K562 (cell line): ENCODE measurements at regions not wholly inside any gene's neighbourhood (a gene's known extent, or its start where the extent isn't known, plus 50 kb on each side); places are given as distances from the start of the nearest gene placed in this dataset. TPM values are rescaled to one million over a fixed set of nuclear protein-coding genes. Genes with fewer than 3 reads are reported as not detected.
A peak's percentile ranks its signal among the peaks of the same experiment; 100 is the strongest.

Source experiments
- ATAC-seq: fragments of 200-7000 bp; cut with Tn5 transposase; 3 replicates; pipeline ENCODE4 v1.9.1; 2020; ENCODE audit warnings: moderate library complexity
- BruUV-seq: library from RNA; stranded (reverse); fragments of 400-500 nt; replicated peaks from 2 replicates; lab custom pipeline; 2021; lab: Mats Ljungman, UMichigan
- CTCF ChIA-PET: fragments of 300-600 bp; formaldehyde crosslinking; extraction: SDS; loops from one replicate; lab custom pipeline; 2021; ENCODE audit warnings: low intra/inter-chr PET ratio; lab: Yijun Ruan, JAX
- POLR2A ChIA-PET: fragments of 300-600, 350-650 bp; sonication (Branson Sonifier 250); formaldehyde crosslinking; extraction: SDS; loops from one replicate; lab custom pipeline; 2021; ENCODE audit warnings: antibody characterized with exemption, inconsistent platforms; lab: Yijun Ruan, JAX
- DNase-seq, 4 experiments: peaks; one replicate each; pipeline versions ENCODE4 v3.0.0 to v3.0.0-alpha.2; 2011 to 2018; ENCODE audit warnings: low spot score in 3 of 4, mixed read lengths in 3 of 4; ENCODE audit errors: extremely low read depth in 1 of 4
- FAIRE-seq: peaks from 2 replicates; lab custom pipeline; 2011; peaks lifted over from hg19 to GRCh38; lab: Jason Lieb, UNC
- H2AFZ ChIP-seq: 2 replicates; pipeline ENCODE4 v1.6.0; 2011; ENCODE audit warnings: low read depth, low read length, control low read depth, inconsistent platforms
- H3K27ac ChIP-seq: fragments of 200-600 bp; 3 replicates; pipeline ENCODE4 v1.8.0; 2011; ENCODE audit warnings: low read depth, mild to moderate bottlenecking, control low read depth, inconsistent platforms, low read length, moderate library complexity, mixed read lengths; ENCODE audit errors: extremely low read depth
- H3K27me3 ChIP-seq, 2 experiments: fragments of 300-600 bp in 1 of 2; 2 replicates in 1 of 2; 3 replicates in 1 of 2; pipeline versions ENCODE4 v1.6.0 to v1.8.0; 2011; ENCODE audit warnings: inconsistent platforms in 2 of 2, low read length in 2 of 2, mild to moderate bottlenecking in 1 of 2, mixed read lengths in 1 of 2, moderate library complexity in 1 of 2; ENCODE audit not compliant: control insufficient read depth in 2 of 2, insufficient read depth in 2 of 2
- H3K36me3 ChIP-seq: fragments of 300-600 bp; 3 replicates; pipeline ENCODE4 v1.8.0; 2011; ENCODE audit warnings: mild to moderate bottlenecking, low read length, inconsistent platforms; ENCODE audit not compliant: control insufficient read depth, insufficient read depth
- H3K4me1 ChIP-seq, 2 experiments: fragments of 200-600 bp in 1 of 2; replicated peaks in 1 of 2; 2 replicates in 1 of 2; 3 replicates in 1 of 2; pipeline versions ENCODE4 v1.5.1 to v1.8.0; 2011; ENCODE audit warnings: inconsistent platforms in 2 of 2, low read length in 2 of 2, mild to moderate bottlenecking in 1 of 2, mixed read lengths in 1 of 2, moderate library complexity in 1 of 2; ENCODE audit not compliant: control insufficient read depth in 2 of 2, insufficient read depth in 2 of 2
- H3K4me2 ChIP-seq: 2 replicates; pipeline ENCODE4 v1.6.1; 2011; ENCODE audit warnings: low read length, control low read depth, inconsistent platforms, mixed read lengths; ENCODE audit not compliant: insufficient read depth
- H3K4me3 ChIP-seq: fragments of 200-600 bp; sonication (generic), shearing (Covaris generic); 2 replicates; pipeline ENCODE4 v1.5.1; 2016; ENCODE audit warnings: control low read depth, inconsistent platforms
- H3K79me2 ChIP-seq: fragments of 200-600 bp; 3 replicates; pipeline ENCODE4 v1.8.0; 2011; ENCODE audit warnings: low read length, inconsistent platforms; ENCODE audit not compliant: control insufficient read depth, insufficient read depth
- H3K9ac ChIP-seq, 2 experiments: 2 replicates each; pipeline versions ENCODE4 v1.6.0 to v1.6.1; 2011; ENCODE audit warnings: low read depth in 2 of 2, low read length in 2 of 2, control low read depth in 1 of 2, inconsistent platforms in 1 of 2, mild to moderate bottlenecking in 1 of 2, mixed read lengths in 1 of 2; ENCODE audit not compliant: insufficient read depth in 1 of 2
- H3K9me1 ChIP-seq: one replicate; pipeline ENCODE4 v1.6.0; 2011; ENCODE audit warnings: inconsistent platforms, mild to moderate bottlenecking, low read length, moderate library complexity; ENCODE audit not compliant: control insufficient read depth, insufficient read depth
- H3K9me3 ChIP-seq: replicated peaks from 2 replicates; pipeline ENCODE4 v1.5.1; 2011; ENCODE audit warnings: low read depth, low read length, inconsistent platforms; ENCODE audit not compliant: control insufficient read depth, insufficient read depth
- H4K20me1 ChIP-seq: replicated peaks from 2 replicates; pipeline ENCODE4 v1.6.1; 2011; ENCODE audit warnings: low read length, inconsistent platforms, mixed read lengths; ENCODE audit not compliant: control insufficient read depth, insufficient read depth
- CBX3 ChIP-seq, 2 experiments: IDR thresholded peaks; 1 replicate in 1 of 2; 2 replicates in 1 of 2; pipeline ENCODE4 v1.6.1; 2012; ENCODE audit warnings: inconsistent platforms in 2 of 2, low read length in 2 of 2, borderline replicate concordance in 1 of 2, control low read depth in 1 of 2
- CBX5 ChIP-seq: IDR thresholded peaks from 2 replicates; pipeline ENCODE4 v1.6.1; 2014; ENCODE audit warnings: low read depth, borderline replicate concordance
- TAL1 ChIP-seq: fragments of 450-650 bp; IDR thresholded peaks from 2 replicates; pipeline ENCODE4 v1.6.1; 2016; ENCODE audit warnings: mild to moderate bottlenecking
- TRIM28 ChIP-seq: fragments of 450-650 bp; IDR thresholded peaks from 2 replicates; pipeline ENCODE4 v1.6.1; 2017
- WGBS: fragments of 100-300 bp; shearing (Covaris generic); methylation state at CpG from one replicate; pipeline ENCODE4 v1.1.6; 2016; ENCODE audit warnings: low coverage, mixed read lengths; ENCODE audit not compliant: insufficient coverage; ENCODE audit errors: missing lambda C conversion rate; 5-methylcytosine and 5-hydroxymethylcytosine counted together
- in situ Hi-C: fragments of 300-500 bp; cut with MboI; formaldehyde crosslinking; loops from 4 replicates; pipeline ENCODE4 v1.15.0; 2018; ENCODE audit warnings: inconsistent platforms, mixed read lengths
- intact Hi-C: fragments of 100-400 bp; cut with micrococcal nuclease; formaldehyde crosslinking; loops from 2 replicates; pipeline ENCODE4 v1.14.2; 2022
- microRNA counts: library from miRNA; unstranded; fragments of <30 nt; microRNA quantifications from one replicate; lab custom pipeline; 2016
- microRNA-seq: library from miRNA; unstranded; fragments of <30 nt; microRNA quantifications from one replicate; pipeline ENCODE4, GENCODE V29; 2018; ENCODE audit warnings: borderline microRNAs expressed
- small RNA-seq: library from RNA; depleted of rRNA; stranded (forward); fragments of <200 nt; gene quantifications from one replicate; pipeline ENCODE3, GENCODE V24; 2014

DNA sequence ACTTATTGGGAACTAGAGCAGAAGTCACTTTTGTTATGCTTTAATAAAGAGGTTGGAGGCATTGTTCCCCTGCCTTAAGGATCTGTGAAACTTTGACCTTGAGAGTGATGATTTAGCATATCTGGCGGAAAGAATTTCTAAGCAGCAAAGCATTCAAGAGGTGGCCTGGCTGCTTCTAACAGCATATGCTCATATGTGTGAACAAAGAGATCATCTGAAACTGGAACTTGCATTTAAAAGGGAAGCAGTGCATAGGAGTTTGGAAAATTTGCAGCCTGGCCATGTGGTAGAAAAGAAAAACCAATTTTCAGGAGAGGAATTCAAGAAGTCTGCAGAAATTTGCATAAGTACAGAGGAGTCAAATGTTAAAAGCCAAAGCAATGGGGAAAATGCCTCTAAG, 56.4 kb upstream of the GOLIM4 start:
- in situ Hi-C loops: loop anchor here (25.0 kb wide), 1 partner anchor 215 kb away; no protein-coding TSS in a partner anchor
- ATAC-seq: no peak

More for the DNA sequence above, 56.4 kb upstream of the GOLIM4 start:
- 0 out of 2 replicates have a peak, but pooled peaks have one; percentile 58 for TF ChIP-seq CBX5
- TF ChIP-seq TAL1: no peak
- peak in 1 of 2 experiments; percentile 36; a peak in 1 of 3 replicates for TF ChIP-seq CBX3 (IDR thresholded peaks at IDR 0.05; ENCODE audit: borderline replicate concordance in 1 of 2, low read length in 2 of 2)
- TF ChIP-seq TRIM28: peak; percentile 78; the same call in 1 of the 2 replicates
- 90% methylated on average over 1 of the region's 1 CpG for WGBS
- BruUV-seq: no TSS peak
- no peaks in the 10 kb centered on the region for H3K79me2 ChIP-seq
- H3K27ac ChIP-seq: no peak overlapping the region
- no peaks in the 10 kb centered on the region for H3K36me3 ChIP-seq
- intact Hi-C loops: no loop called here
- no peaks in the 10 kb centered on the region for H3K9me1 ChIP-seq
- no peak for FAIRE-seq
- H3K4me3 ChIP-seq: no peak overlapping the region
- H3K4me2 ChIP-seq: no peak overlapping the region
- no peaks in the 10 kb centered on the region for H3K27me3 ChIP-seq
- CTCF ChIA-PET: no interaction called here
- POLR2A ChIA-PET: no interaction called here
- peaks cover 7 to 22% of the 10 kb centered on the region in 2 experiments for H3K4me1 ChIP-seq
- H3K9me3 ChIP-seq: peaks cover 4% of the 10 kb centered on the region; the same call in 1 of the 2 replicates
- H2AFZ ChIP-seq: no peak overlapping the region
- no peak for DNase-seq
- H3K9ac ChIP-seq: no peak overlapping the region
- no peaks in the 10 kb centered on the region for H4K20me1 ChIP-seq

MicroRNAs encoded in the stretch of these regions (microRNA counts, 767-probe panel; counts per million panel counts)
- 499 counts per million, percentile 9 among the panel's probes with 10 or more counts for microRNA hsa-miR-551b-3p (lab: Ali Mortazavi, UCI)

Small RNAs in the stretch of these regions (microRNA-seq; reads per million reads assigned to microRNA genes)
- not detected for gene MIR551B

Small RNAs in the stretch of these regions (small RNA-seq; reads per million reads assigned to genes)
- not detected for gene MIR551B
- not detected for gene RNU2-20P
